ENCODE measurements at regions not wholly inside any gene's neighbourhood (a gene's known extent, or its start where the extent isn't known, plus 50 kb on each side); places are given as distances from the start of the nearest gene placed in this dataset.

GRCh38 chr10:23891301-23891700 is 317.6 kb upstream of the KIAA1217 start:
- Mint-ChIP-seq H3K9me3 (ENCODE audit: unreplicated experiment) (no peaks in the 10 kb centered on the region), H3K4me3 (ENCODE audit: unreplicated experiment) (no peak overlapping the region), H3K27me3 (ENCODE audit: insufficient read depth, unreplicated experiment) (peaks cover 19% of the 10 kb centered on the region), H3K4me1 (ENCODE audit: low read depth, unreplicated experiment) (no peaks in the 10 kb centered on the region), H3K27ac (ENCODE audit: unreplicated experiment) (no peak overlapping the region), H3K36me3 (ENCODE audit: insufficient read depth, unreplicated experiment) (no peaks in the 10 kb centered on the region)
- Histone ChIP-seq H3K27me3 (replicated peaks; ENCODE audit: control insufficient read depth, insufficient read depth, low read length) (0 out of 2 replicates have a peak, but pooled peaks cover 1% of the 10 kb centered on the region), H3K4me3 (ENCODE audit: low read depth, low read length) (no peak overlapping the region), H3K9me3 (no peaks in the 10 kb centered on the region), H3K4me1 (no peaks in the 10 kb centered on the region), H3K36me3 (ENCODE audit: control insufficient read depth, insufficient read depth, low read length) (no peaks in the 10 kb centered on the region)
- no TSS peak for BruUV-seq (replicated peaks)
- DNase-seq: no peak
- no peak for TF ChIP-seq CTCF (IDR thresholded peaks at IDR 0.05; ENCODE audit: insufficient read depth in 1 of 2, low read depth in 1 of 2, low read length in 1 of 2, severe bottlenecking in 1 of 2, unreplicated experiment in 1 of 2)
- intact Hi-C loops (cut with micrococcal nuclease; ENCODE audit: unreplicated experiment): no loop called here
- POLR2A ChIA-PET: no interaction called here
- CTCF ChIA-PET: no interaction called here

GRCh38 chr10:23892296-23892695 is 316.6 kb upstream of the KIAA1217 start:
- no peaks in the 10 kb centered on the region for H3K4me1 Mint-ChIP-seq (ENCODE audit: low read depth, unreplicated experiment)
- Histone ChIP-seq H3K4me3 (ENCODE audit: low read depth, low read length) (no peak overlapping the region), H3K36me3 (ENCODE audit: control insufficient read depth, insufficient read depth, low read length) (no peaks in the 10 kb centered on the region), H3K9me3 (no peaks in the 10 kb centered on the region), H3K4me1 (no peaks in the 10 kb centered on the region), H3K27me3 (replicated peaks; ENCODE audit: control insufficient read depth, insufficient read depth, low read length) (0 out of 2 replicates have a peak, but pooled peaks cover 1% of the 10 kb centered on the region)
- no TSS peak for BruUV-seq (replicated peaks)
- H3K36me3 Mint-ChIP-seq (ENCODE audit: insufficient read depth, unreplicated experiment): no peaks in the 10 kb centered on the region
- H3K9me3 Mint-ChIP-seq (ENCODE audit: unreplicated experiment): no peaks in the 10 kb centered on the region
- DNase-seq: no peak
- POLR2A ChIA-PET: no interaction called here
- H3K27me3 Mint-ChIP-seq (ENCODE audit: insufficient read depth, unreplicated experiment): peaks cover 20% of the 10 kb centered on the region
- H3K27ac Mint-ChIP-seq (ENCODE audit: unreplicated experiment): no peak overlapping the region
- intact Hi-C loops (cut with micrococcal nuclease; ENCODE audit: unreplicated experiment): no loop called here
- H3K4me3 Mint-ChIP-seq (ENCODE audit: unreplicated experiment): no peak overlapping the region
- CTCF ChIA-PET: no interaction called here
- TF ChIP-seq CTCF (IDR thresholded peaks at IDR 0.05; ENCODE audit: insufficient read depth in 1 of 2, low read depth in 1 of 2, low read length in 1 of 2, severe bottlenecking in 1 of 2, unreplicated experiment in 1 of 2): no peak

GRCh38 chr10:23897267-23897666 is 311.7 kb upstream of the KIAA1217 start:
- no peaks in the 10 kb centered on the region for H3K9me3 Mint-ChIP-seq (ENCODE audit: unreplicated experiment)
- ChIA-PET CTCF (no interaction called here), POLR2A (no interaction called here)
- Histone ChIP-seq H3K4me1 (no peaks in the 10 kb centered on the region), H3K36me3 (ENCODE audit: control insufficient read depth, insufficient read depth, low read length) (no peaks in the 10 kb centered on the region), H3K9me3 (no peaks in the 10 kb centered on the region), H3K27me3 (replicated peaks; ENCODE audit: control insufficient read depth, insufficient read depth, low read length) (no peaks in the 10 kb centered on the region), H3K4me3 (ENCODE audit: low read depth, low read length) (no peak overlapping the region)
- no peak overlapping the region for H3K27ac Mint-ChIP-seq (ENCODE audit: unreplicated experiment)
- H3K4me1 Mint-ChIP-seq (ENCODE audit: low read depth, unreplicated experiment): no peaks in the 10 kb centered on the region
- H3K36me3 Mint-ChIP-seq (ENCODE audit: insufficient read depth, unreplicated experiment): no peaks in the 10 kb centered on the region
- intact Hi-C loops (cut with micrococcal nuclease; ENCODE audit: unreplicated experiment): no loop called here
- peaks cover 14% of the 10 kb centered on the region for H3K27me3 Mint-ChIP-seq (ENCODE audit: insufficient read depth, unreplicated experiment)
- TF ChIP-seq CTCF (IDR thresholded peaks at IDR 0.05; ENCODE audit: insufficient read depth in 1 of 2, low read depth in 1 of 2, low read length in 1 of 2, severe bottlenecking in 1 of 2, unreplicated experiment in 1 of 2): no peak
- no peak for DNase-seq
- no TSS peak for BruUV-seq (replicated peaks)
- H3K4me3 Mint-ChIP-seq (ENCODE audit: unreplicated experiment): no peak overlapping the region

Data from Caco-2 (cell line).